Osteoblast (primary cell): ENCODE measurements at regions not wholly inside any gene's neighbourhood (a gene's known extent, or its start where the extent isn't known, plus 50 kb on each side); places are given as distances from the start of the nearest gene placed in this dataset.
A peak's percentile ranks its signal among the peaks of the same experiment; 100 is the strongest.

Source experiments
- DNase-seq: peaks from one replicate; pipeline ENCODE4 v3.0.0; 2011; ENCODE audit warnings: low spot score, mixed read lengths; ENCODE audit not compliant: insufficient read length; ENCODE audit errors: missing footprints
- H2AFZ ChIP-seq: 2 replicates; pipeline ENCODE4 v1.6.0; 2011; ENCODE audit warnings: mild to moderate bottlenecking, low read length
- H3K27ac ChIP-seq: 2 replicates; pipeline ENCODE4 v1.5.1; 2011; ENCODE audit warnings: mild to moderate bottlenecking, low read depth, low read length, moderate library complexity
- H3K27me3 ChIP-seq: 2 replicates; pipeline ENCODE4 v1.6.0; 2012; ENCODE audit warnings: mild to moderate bottlenecking, control low read depth, inconsistent platforms, low read length, moderate library complexity; ENCODE audit not compliant: insufficient read depth
- H3K36me3 ChIP-seq: 2 replicates; pipeline ENCODE4 v1.5.1; 2011; ENCODE audit warnings: mild to moderate bottlenecking, low read length, control low read depth, moderate library complexity; ENCODE audit not compliant: insufficient read depth
- H3K4me1 ChIP-seq: 2 replicates; pipeline ENCODE4 v1.5.1; 2011; ENCODE audit warnings: mild to moderate bottlenecking, low read length, control low read depth, moderate library complexity; ENCODE audit not compliant: insufficient read depth
- H3K4me2 ChIP-seq: 2 replicates; pipeline ENCODE4 v1.6.0; 2011; ENCODE audit warnings: mild to moderate bottlenecking, low read length; ENCODE audit not compliant: insufficient read depth
- H3K4me3 ChIP-seq: fragments of 200-600 bp; sonication (generic); 3 replicates; pipeline ENCODE4 v1.5.1; 2012; ENCODE audit warnings: mild to moderate bottlenecking, low read length, inconsistent platforms; ENCODE audit not compliant: insufficient read depth
- H3K79me2 ChIP-seq: 2 replicates; pipeline ENCODE4 v1.6.0; 2012; ENCODE audit warnings: mild to moderate bottlenecking, low read length, control low read depth, inconsistent platforms; ENCODE audit not compliant: insufficient read depth
- H3K9me3 ChIP-seq: 2 replicates; pipeline ENCODE4 v1.5.1; 2011; ENCODE audit warnings: low read depth, low read length, control low read depth
- H4K20me1 ChIP-seq: 2 replicates; pipeline ENCODE4 v1.6.0; 2012; ENCODE audit warnings: mild to moderate bottlenecking, low read length, control low read depth; ENCODE audit not compliant: insufficient read depth
- TF ChIP-seq, protein P1 (sequence below): IDR thresholded peaks from 2 replicates; pipeline ENCODE4 v1.5.1; 2011; ENCODE audit warnings: mild to moderate bottlenecking, low read depth, low read length, moderate library complexity; ENCODE audit errors: extremely low read depth

DNA sequence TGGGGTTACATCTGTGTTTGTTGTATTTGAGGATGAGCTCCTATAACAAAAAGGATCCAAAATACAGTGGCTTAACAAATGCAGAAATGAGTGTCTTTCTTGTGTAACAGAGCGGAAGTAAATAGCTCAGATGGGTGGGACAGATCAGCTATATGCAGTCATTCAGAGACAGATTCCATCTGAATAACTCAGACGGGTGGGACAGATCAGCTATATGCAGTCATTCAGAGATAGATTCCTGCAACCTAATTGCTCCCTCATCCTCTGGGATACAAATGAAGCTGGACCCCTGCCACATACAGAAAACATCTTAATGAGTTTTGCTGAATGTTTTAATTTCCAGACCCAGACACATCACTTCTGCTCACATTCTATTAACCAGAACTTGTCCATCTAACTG, 332.3 kb downstream of the BCKDHB start:
- Histone ChIP-seq H3K4me1 (peaks cover 28% of the 10 kb centered on the region), H3K27ac (peak overlapping the region; percentile 67), H3K27me3 (no peaks in the 10 kb centered on the region), H4K20me1 (no peaks in the 10 kb centered on the region), H3K9me3 (no peaks in the 10 kb centered on the region), H3K4me2 (peak overlapping the region; percentile 10), H3K4me3 (no peak overlapping the region), H3K79me2 (no peaks in the 10 kb centered on the region), H3K36me3 (no peaks in the 10 kb centered on the region), H2AFZ (no peak overlapping the region)
- TF ChIP-seq, protein P1, sequence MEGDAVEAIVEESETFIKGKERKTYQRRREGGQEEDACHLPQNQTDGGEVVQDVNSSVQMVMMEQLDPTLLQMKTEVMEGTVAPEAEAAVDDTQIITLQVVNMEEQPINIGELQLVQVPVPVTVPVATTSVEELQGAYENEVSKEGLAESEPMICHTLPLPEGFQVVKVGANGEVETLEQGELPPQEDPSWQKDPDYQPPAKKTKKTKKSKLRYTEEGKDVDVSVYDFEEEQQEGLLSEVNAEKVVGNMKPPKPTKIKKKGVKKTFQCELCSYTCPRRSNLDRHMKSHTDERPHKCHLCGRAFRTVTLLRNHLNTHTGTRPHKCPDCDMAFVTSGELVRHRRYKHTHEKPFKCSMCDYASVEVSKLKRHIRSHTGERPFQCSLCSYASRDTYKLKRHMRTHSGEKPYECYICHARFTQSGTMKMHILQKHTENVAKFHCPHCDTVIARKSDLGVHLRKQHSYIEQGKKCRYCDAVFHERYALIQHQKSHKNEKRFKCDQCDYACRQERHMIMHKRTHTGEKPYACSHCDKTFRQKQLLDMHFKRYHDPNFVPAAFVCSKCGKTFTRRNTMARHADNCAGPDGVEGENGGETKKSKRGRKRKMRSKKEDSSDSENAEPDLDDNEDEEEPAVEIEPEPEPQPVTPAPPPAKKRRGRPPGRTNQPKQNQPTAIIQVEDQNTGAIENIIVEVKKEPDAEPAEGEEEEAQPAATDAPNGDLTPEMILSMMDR = no peak
- peak; percentile 79 for DNase-seq

DNA sequence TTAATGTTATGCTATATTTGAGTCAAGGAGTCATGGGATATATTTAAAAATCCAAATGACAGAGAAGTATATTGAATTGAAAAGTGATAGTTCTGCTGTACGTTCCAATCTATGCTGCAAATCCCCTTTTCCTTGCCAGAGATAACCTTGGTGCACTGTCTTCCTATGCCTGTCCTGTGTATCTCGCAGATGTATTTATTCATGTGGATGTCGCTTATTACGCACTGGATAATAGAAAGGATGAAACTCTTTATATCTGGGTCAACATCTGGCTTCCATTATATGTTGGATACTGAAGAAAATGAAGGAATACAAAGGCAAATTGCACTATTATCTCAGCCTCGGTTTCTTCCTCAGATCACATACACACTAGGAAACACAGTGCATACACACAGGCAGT, 331.3 kb downstream of the BCKDHB start:
- Histone ChIP-seq H3K36me3 (no peaks in the 10 kb centered on the region), H3K4me3 (no peak overlapping the region), H3K4me1 (peaks cover 36% of the 10 kb centered on the region), H3K27ac (peak overlapping the region; percentile 67), H3K4me2 (no peak overlapping the region), H4K20me1 (no peaks in the 10 kb centered on the region), H3K27me3 (no peaks in the 10 kb centered on the region), H3K9me3 (no peaks in the 10 kb centered on the region), H3K79me2 (no peaks in the 10 kb centered on the region), H2AFZ (no peak overlapping the region)
- no peak for DNase-seq
- TF ChIP-seq, protein P1 = no peak

DNA sequence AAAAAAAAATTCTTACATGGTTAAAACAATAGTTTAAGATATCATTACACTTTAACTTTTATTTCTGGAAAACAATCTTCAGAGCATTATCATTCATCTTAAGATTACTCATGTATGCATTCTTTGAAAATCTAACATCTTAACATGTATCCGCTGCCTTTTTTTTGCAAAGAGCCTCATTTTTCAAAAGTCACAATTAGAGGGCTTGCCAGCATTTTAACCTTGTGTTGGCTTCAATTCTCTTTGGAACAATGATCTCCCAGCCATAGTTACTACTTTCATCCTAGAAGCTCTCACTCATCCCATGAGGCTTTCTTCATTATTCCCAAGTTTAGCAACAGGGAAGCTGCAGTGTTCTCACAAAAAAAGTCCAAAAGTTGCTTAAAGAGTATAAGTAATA, 330.8 kb downstream of the BCKDHB start:
- peaks cover 36% of the 10 kb centered on the region for H3K4me1 ChIP-seq
- H3K4me2 ChIP-seq = no peak overlapping the region
- no peaks in the 10 kb centered on the region for H3K36me3 ChIP-seq
- TF ChIP-seq, protein P1 = no peak
- peak; percentile 22 for DNase-seq
- no peaks in the 10 kb centered on the region for H3K9me3 ChIP-seq
- H3K4me3 ChIP-seq = no peak overlapping the region
- no peaks in the 10 kb centered on the region for H3K79me2 ChIP-seq
- peak overlapping the region; percentile 67 for H3K27ac ChIP-seq
- H3K27me3 ChIP-seq = no peaks in the 10 kb centered on the region
- no peaks in the 10 kb centered on the region for H4K20me1 ChIP-seq
- no peak overlapping the region for H2AFZ ChIP-seq

DNA sequence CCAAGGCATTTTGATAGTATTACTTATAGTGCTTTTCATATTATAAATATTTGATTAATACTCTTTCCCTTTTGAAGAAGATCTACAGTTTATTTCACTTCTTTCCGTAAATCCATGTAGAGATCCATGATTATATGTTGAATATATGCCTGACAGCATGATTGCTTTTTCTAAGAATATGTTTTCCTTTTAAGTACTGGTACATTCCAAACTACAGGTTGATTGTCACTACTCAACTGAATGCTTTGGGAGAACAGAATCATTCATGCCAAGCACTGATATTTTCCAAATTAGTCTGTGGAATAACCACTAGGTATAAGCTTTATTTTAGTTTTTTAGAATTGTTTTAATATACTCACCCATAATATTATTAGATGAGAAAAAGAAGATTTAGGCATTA, 330.2 kb downstream of the BCKDHB start:
- Histone ChIP-seq H3K4me2 (no peak overlapping the region), H3K79me2 (no peaks in the 10 kb centered on the region), H3K4me3 (no peak overlapping the region), H2AFZ (no peak overlapping the region), H3K27ac (peak overlapping the region; percentile 67), H3K36me3 (no peaks in the 10 kb centered on the region), H3K9me3 (no peaks in the 10 kb centered on the region), H3K4me1 (peaks cover 36% of the 10 kb centered on the region), H4K20me1 (no peaks in the 10 kb centered on the region), H3K27me3 (no peaks in the 10 kb centered on the region)
- peak; percentile 30 for DNase-seq
- TF ChIP-seq, protein P1 = no peak
